ENCODE measurements at regions not wholly inside any gene's neighbourhood (a gene's known extent, or its start where the extent isn't known, plus 50 kb on each side); places are given as distances from the start of the nearest gene placed in this dataset.

DNA sequence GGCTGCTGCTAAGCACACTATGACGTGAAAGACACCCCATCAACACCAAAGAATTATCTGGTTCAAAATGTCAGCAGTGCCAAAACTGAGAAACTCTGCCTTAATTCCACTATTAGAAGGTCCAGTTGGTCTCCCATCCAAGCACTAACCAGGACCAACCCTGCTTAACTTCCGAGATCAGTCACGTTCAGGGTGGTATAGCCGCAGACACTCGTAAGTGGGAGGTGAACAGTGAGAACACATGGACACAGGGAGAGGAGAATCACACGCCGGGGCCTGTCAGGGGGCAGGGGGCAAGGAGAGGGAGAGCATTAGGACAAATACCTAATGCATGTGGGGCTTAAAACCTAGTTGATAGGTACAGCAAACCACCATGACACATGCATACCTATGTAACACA, 83.4 kb downstream of the C13orf42 start:
- no peak overlapping the region for H3K4me3 ChIP-seq (ENCODE audit: low read length)
- TF ChIP-seq, protein P1, sequence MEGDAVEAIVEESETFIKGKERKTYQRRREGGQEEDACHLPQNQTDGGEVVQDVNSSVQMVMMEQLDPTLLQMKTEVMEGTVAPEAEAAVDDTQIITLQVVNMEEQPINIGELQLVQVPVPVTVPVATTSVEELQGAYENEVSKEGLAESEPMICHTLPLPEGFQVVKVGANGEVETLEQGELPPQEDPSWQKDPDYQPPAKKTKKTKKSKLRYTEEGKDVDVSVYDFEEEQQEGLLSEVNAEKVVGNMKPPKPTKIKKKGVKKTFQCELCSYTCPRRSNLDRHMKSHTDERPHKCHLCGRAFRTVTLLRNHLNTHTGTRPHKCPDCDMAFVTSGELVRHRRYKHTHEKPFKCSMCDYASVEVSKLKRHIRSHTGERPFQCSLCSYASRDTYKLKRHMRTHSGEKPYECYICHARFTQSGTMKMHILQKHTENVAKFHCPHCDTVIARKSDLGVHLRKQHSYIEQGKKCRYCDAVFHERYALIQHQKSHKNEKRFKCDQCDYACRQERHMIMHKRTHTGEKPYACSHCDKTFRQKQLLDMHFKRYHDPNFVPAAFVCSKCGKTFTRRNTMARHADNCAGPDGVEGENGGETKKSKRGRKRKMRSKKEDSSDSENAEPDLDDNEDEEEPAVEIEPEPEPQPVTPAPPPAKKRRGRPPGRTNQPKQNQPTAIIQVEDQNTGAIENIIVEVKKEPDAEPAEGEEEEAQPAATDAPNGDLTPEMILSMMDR (conservative IDR thresholded peaks at IDR 0.05; ENCODE audit: low read length), result no peak
- no peak for DNase-seq (ENCODE audit: low read depth)

DNA sequence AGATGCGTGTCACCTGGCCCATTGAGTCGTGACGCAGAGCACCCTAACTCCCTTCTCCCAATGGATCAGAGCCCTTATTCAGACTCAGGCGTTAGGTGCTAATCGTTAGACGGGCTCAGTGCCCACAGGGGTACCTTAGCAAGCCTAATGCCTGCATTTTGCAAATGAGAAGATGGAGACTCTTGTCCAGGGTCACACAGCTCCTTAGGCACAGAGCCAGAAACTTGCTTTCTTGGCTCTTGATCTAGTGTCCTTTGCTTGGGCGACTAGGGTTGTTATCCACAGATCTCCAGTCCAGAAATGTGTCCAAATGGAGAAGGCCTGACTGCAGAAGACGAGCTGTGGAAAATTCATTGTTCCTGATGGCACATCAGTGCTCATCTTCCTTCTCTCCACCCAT, 85.1 kb downstream of the C13orf42 start:
- H3K4me3 ChIP-seq (ENCODE audit: low read length), result no peak overlapping the region
- no peak for DNase-seq (ENCODE audit: low read depth)
- TF ChIP-seq, protein P1 (conservative IDR thresholded peaks at IDR 0.05; ENCODE audit: low read length), result no peak

DNA sequence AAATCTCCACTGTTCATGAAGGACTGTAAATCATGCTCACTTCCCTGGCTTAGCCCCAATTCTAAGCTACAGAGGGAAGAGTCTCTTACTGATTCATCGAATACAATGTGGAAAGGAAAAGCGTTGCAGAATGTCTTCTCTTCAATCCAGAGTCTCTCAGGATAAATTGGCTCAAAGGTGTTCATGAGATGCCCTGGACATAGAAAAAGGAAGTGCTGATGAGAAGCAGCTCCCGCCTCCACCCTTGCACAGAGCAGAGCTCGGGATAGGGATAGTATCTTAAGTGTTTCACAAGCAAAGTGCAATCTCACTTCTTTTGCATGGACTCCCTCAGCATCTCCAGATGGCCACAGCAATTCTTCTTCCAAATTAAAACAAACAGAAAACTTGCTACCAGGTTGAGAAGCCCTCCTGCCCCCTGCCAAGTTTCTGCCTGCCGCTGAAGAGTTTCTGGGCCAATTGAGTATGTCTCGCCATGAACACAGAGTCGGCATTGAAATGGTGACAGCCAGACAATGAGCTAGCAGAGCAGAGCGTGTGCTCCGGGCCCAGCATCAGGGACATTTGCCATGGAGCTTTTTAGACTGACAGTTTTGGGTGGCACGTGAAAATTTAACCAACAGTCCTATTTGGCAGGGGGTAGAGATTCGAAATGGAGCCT, 85.7 kb downstream of the C13orf42 start:
- H3K4me3 ChIP-seq (ENCODE audit: low read length), result no peak overlapping the region
- DNase-seq (ENCODE audit: low read depth), result no peak
- TF ChIP-seq, protein P1 (conservative IDR thresholded peaks at IDR 0.05; ENCODE audit: low read length), result no peak

DNA sequence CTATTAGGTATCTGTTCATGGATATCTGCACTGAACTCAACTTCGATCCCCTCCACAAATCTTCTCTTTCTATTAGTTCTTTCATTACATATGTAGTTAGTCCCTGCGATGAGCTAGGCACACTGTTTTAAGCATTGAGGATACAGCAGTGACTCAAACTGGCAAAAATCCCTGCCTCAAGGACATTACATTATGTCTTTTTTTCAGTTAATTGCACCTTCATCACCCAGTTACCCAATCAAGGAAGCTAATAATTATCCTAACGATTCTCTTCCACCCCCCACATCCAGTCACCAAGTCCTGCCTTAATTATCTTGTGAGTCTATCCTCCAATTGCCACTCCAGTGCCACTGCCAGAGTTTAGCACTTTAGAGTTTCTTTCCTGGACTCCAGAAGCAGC, 89.3 kb downstream of the C13orf42 start:
- no peak overlapping the region for H3K4me3 ChIP-seq (ENCODE audit: low read length)
- TF ChIP-seq, protein P1 (conservative IDR thresholded peaks at IDR 0.05; ENCODE audit: low read length), result no peak
- DNase-seq (ENCODE audit: low read depth), result no peak

DNA sequence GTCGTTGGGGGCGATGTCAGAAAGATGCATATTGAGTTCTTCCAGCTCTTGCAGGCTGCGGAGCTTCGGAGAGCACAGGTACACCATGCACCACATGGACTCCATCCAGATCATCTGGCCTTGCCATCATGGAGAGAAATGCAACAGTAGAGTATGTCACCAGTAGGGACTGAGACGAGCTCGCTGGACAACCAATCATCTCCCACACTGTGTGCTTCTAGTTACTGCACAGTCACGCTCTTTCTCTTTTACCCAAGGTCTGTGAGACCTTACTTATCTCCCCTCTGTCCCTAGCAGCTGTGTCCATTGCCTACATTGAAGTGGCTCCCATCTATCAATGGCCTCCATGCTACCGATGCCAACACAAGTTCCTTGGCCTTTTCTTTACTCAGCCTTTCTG, 90.5 kb downstream of the C13orf42 start:
- TF ChIP-seq, protein P1 (conservative IDR thresholded peaks at IDR 0.05; ENCODE audit: low read length), result no peak
- H3K4me3 ChIP-seq (ENCODE audit: low read length), result no peak overlapping the region
- no peak for DNase-seq (ENCODE audit: low read depth)

DNA sequence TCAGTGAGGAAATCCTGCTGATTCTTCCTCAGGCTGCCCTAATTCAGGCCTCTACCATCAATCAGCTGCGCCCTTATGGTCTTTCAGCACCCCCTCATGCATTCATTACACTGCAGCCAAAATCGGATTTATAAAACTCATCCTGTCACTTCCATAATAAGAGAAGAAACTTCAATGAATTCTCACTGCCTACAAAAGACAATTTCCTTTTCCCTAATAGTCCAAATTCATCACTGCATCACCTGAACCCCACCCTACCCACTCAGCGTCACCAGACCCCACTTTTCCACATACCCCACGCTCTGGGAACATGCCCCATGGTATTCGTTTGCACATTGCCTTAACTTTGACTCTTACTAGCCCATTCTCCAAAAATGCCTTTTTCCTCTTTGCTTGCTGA, 92.0 kb downstream of the C13orf42 start:
- H3K4me3 ChIP-seq (ENCODE audit: low read length), result no peak overlapping the region
- no peak for DNase-seq (ENCODE audit: low read depth)
- TF ChIP-seq, protein P1 (conservative IDR thresholded peaks at IDR 0.05; ENCODE audit: low read length), result no peak

DNA sequence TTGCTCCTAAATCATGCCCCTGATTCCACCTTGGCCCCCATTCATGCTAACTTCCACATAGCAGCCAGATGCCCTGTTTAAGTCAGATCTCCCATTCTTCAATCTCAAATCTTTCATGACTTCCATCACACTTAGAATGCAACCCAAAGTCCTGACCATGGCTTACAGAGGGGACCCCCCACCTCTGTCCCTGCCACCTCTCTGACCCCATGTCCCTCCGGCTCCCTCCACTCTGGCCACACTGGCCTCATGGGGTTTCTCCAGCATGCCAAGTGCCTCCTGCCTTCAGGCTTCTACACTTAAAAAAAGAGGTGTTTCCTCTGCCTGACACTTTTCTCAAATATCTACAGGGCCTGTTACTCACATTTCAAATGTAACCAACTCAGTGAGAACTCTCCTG, 93.6 kb downstream of the C13orf42 start:
- TF ChIP-seq, protein P1 (conservative IDR thresholded peaks at IDR 0.05; ENCODE audit: low read length), result no peak
- no peak for DNase-seq (ENCODE audit: low read depth)
- no peak overlapping the region for H3K4me3 ChIP-seq (ENCODE audit: low read length)
